Fibroblast of villous mesenchyme (primary cell): ENCODE measurements at regions not wholly inside any gene's neighbourhood (a gene's known extent, or its start where the extent isn't known, plus 50 kb on each side); places are given as distances from the start of the nearest gene placed in this dataset.

Experiments used
- DNase-seq: peaks from one replicate; pipeline ENCODE4 v3.0.0-alpha.2; 2010; ENCODE audit warnings: low read depth
- H3K4me3 ChIP-seq: 2 replicates; pipeline ENCODE4 v1.5.1; 2011; ENCODE audit warnings: low read depth, mild to moderate bottlenecking, low read length
- CTCF ChIP-seq: IDR thresholded peaks from 2 replicates; pipeline ENCODE4 v1.5.1; 2012; ENCODE audit warnings: low read depth, mild to moderate bottlenecking, low read length; ENCODE audit not compliant: insufficient read depth

DNA sequence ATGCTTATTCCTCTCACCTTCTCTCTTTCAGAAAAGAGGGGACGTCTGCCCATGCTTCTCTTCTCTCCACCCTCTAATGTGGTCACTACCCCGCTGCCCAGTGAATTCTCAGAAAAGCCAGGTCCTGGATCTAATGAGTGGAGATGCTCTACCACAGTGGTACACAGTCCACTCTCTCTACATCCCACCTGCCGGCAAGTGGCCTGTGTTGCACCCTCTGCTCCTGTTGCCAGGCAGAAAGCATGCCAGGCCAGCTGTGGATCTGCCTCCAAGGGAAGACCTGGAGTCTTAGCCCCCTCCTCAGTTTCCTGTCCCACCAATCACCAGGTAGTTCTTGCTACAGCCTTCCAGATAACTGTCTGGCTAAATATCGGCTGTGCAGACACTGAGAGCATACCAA, 71.2 kb upstream of the SPDL1 start:
- H3K4me3 ChIP-seq, result no peak overlapping the region
- no peak for TF ChIP-seq CTCF
- DNase-seq, result no peak

DNA sequence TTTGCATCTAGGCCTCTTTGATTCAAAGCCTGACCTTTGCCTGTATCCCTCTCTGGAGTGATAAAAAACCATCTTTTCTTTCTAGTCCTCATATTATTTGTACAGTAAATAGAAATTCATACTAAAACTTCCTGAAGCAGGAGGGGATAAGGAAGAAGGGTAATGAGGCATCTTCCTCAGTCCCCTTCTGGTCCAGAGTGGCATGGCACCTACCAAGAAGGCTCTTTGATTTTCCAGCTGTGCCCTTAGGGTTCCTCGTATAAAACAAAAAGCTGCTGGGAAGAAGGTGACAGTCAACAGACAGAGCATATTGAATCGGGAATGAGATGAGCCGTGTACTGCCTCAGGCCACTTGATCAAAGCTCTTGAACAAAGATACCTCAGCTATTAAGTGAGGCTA, 71.9 kb upstream of the SPDL1 start:
- no peak for TF ChIP-seq CTCF
- no peak overlapping the region for H3K4me3 ChIP-seq

GRCh38 chr5:169507051-169507450, 76.5 kb upstream of the SPDL1 start:
- DNase-seq, result no peak
- H3K4me3 ChIP-seq, result no peak overlapping the region
- TF ChIP-seq CTCF, result no peak

More for the DNA sequence above, 71.9 kb upstream of the SPDL1 start:
- DNase-seq, result no peak

- no peak overlapping the region for H3K4me3 ChIP-seq
- DNase-seq, result no peak
- TF ChIP-seq CTCF, result no peak
Measured at GRCh38 chr5:169503886-169504285, 79.7 kb upstream of the SPDL1 start.

GRCh38 chr5:169499990-169500505, 83.5 kb upstream of the SPDL1 start:
- no peak overlapping the region for H3K4me3 ChIP-seq
- no peak for DNase-seq
- TF ChIP-seq CTCF, result no peak

DNA sequence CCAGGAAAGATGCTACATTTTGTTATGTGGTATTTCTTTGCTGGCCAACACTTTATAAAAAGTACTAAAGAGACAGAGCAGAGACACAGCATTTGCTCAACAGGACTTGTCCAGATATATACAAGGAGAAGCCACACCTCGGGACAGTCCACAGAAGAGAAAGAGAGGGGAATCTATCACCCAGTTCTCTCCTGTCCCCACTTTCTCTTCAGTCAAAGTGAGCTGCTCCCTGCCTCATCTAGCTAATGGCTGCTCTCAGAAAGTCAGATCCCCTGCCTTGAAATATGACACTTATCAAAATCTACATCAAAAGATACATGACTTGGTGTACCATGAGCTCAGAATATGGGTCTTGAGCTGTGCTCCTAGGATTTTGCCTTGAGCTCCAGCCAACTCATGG, 86.7 kb upstream of the SPDL1 start:
- TF ChIP-seq CTCF, result no peak
- DNase-seq, result no peak

GRCh38 chr5:169494941-169495548, 88.5 kb upstream of the SPDL1 start:
- no peak for DNase-seq

More for the DNA sequence above, 86.7 kb upstream of the SPDL1 start:
- no peak overlapping the region for H3K4me3 ChIP-seq

More at GRCh38 chr5:169494941-169495548, 88.5 kb upstream of the SPDL1 start:
- no peak for TF ChIP-seq CTCF
- no peak overlapping the region for H3K4me3 ChIP-seq
